Keratinocyte (primary cell): ENCODE measurements at regions not wholly inside any gene's neighbourhood (a gene's known extent, or its start where the extent isn't known, plus 50 kb on each side); places are given as distances from the start of the nearest gene placed in this dataset.

ENCODE experiments used
- EZH2 ChIP-seq: IDR thresholded peaks from one replicate; pipeline ENCODE4 v1.6.1; 2012; ENCODE audit warnings: inconsistent platforms, mild to moderate bottlenecking, low read length, moderate library complexity
- TF ChIP-seq, protein P1 (sequence below), 3 experiments: IDR thresholded peaks in 1 of 3; conservative IDR thresholded peaks in 1 of 3; optimal IDR thresholded peaks in 1 of 3; 2 replicates in 2 of 3; 3 replicates in 1 of 3; pipeline versions ENCODE3 to v1.5.1; 2011; ENCODE audit warnings: low read length in 3 of 3, mild to moderate bottlenecking in 3 of 3, moderate library complexity in 2 of 3, control low read depth in 1 of 3, inconsistent platforms in 1 of 3; ENCODE audit not compliant: insufficient read depth in 2 of 3; ENCODE audit errors: extremely low read depth in 1 of 3

DNA sequence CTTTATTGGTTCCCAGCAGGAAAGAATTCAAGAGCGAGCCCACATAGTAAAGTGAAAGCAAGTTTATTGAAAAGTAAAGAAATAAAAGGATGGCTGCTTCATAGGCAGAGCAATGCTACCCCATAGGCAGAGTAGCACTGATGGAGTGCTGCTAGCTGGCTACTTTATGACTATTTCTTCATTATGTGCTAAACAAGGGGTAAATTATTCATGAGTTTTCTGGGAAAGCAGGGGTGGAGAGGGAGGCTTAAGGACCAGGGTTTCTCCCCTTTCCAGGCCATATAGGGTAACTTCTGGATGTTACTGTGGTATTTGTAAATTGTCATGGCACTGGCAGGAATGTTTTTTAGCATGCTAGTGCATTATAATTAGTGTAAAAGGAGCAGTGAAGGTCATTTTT, 1271.4 kb downstream of the KCNT2 start:
- TF ChIP-seq, protein P1, sequence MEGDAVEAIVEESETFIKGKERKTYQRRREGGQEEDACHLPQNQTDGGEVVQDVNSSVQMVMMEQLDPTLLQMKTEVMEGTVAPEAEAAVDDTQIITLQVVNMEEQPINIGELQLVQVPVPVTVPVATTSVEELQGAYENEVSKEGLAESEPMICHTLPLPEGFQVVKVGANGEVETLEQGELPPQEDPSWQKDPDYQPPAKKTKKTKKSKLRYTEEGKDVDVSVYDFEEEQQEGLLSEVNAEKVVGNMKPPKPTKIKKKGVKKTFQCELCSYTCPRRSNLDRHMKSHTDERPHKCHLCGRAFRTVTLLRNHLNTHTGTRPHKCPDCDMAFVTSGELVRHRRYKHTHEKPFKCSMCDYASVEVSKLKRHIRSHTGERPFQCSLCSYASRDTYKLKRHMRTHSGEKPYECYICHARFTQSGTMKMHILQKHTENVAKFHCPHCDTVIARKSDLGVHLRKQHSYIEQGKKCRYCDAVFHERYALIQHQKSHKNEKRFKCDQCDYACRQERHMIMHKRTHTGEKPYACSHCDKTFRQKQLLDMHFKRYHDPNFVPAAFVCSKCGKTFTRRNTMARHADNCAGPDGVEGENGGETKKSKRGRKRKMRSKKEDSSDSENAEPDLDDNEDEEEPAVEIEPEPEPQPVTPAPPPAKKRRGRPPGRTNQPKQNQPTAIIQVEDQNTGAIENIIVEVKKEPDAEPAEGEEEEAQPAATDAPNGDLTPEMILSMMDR (optimal IDR thresholded peaks at IDR 0.05 in 1 of 3, IDR thresholded peaks at IDR 0.05 in 1 of 3, conservative IDR thresholded peaks at IDR 0.05 in 1 of 3; ENCODE audit: extremely low read depth in 1 of 3, insufficient read depth in 2 of 3, low read length in 3 of 3): no peak
- no peak for TF ChIP-seq EZH2
